Limb (tissue), 2 donors: ENCODE measurements at regions not wholly inside any gene's neighbourhood (a gene's known extent, or its start where the extent isn't known, plus 50 kb on each side); places are given as distances from the start of the nearest gene placed in this dataset.
"Not testable (repeated sequence)": the region's sequence is repeated elsewhere in the genome, so short reads cannot be mapped to it uniquely, and the experiment has no call there.

Experiments
- DNase-seq, 2 donors: peaks; one replicate each; pipeline ENCODE4 v3.0.0-alpha.2; 2016; ENCODE audit errors: extremely low spot score in 2 of 2

DNA sequence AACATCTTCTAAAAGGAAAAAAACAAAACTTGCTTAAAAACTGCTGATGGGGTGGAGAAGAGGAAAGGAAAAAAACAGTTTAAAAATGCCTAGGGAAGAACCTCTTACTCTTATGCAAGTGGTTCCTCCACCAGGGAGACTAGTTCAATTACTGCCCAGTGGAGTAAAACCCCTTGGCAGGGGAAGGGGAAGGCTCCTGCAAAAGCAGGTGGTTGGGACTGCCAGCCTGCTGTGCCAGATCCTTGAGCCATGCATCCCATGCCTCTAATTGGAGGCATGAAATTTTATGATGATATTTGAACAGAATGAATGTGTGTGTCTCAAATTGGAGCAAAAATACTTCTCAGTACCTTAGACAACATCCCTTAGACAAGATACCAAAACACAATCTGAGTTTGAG, 118.8 kb downstream of the FSCB start:
- DNase-seq = no peak

DNA sequence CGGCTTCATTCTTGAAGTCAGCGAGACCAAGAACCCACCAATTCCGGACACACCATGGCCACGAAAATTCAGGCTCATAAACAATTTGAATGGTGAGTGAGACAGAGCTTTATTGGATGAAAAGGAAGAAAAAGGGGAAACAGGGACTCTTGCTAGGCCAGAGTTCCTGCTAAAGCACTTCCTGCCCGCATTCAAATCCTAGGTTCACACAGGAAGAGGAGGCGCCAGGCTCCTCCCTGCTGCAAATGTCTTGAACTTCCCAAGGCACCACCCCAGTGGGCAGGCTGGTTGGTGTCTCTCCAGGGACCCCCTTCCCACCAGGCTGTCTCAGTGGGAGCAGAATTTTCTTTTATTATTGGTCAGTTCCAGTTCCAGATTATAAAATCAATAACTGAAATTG, 121.2 kb downstream of the FSCB start:
- no peak for DNase-seq

DNA sequence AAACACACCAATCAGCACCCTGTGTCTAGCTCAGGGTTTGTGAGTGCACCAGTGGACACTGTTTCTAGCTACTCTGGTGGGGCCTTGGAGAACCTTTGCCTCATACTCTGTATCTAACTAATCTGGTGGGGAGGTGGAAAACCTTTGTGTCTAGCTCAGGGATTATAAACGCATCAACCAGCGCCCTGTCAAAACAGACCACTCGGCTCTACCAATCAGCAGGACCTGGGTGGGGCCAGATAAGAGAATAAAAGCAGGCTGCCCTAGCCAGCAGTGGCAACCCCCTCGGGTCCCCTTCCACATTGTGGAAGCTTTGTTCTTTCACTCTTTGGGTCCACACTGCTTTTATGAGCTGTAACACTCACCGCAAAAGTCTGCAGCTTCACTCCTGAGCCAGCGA, 121.8 kb downstream of the FSCB start:
- DNase-seq = not testable (repeated sequence)

DNA sequence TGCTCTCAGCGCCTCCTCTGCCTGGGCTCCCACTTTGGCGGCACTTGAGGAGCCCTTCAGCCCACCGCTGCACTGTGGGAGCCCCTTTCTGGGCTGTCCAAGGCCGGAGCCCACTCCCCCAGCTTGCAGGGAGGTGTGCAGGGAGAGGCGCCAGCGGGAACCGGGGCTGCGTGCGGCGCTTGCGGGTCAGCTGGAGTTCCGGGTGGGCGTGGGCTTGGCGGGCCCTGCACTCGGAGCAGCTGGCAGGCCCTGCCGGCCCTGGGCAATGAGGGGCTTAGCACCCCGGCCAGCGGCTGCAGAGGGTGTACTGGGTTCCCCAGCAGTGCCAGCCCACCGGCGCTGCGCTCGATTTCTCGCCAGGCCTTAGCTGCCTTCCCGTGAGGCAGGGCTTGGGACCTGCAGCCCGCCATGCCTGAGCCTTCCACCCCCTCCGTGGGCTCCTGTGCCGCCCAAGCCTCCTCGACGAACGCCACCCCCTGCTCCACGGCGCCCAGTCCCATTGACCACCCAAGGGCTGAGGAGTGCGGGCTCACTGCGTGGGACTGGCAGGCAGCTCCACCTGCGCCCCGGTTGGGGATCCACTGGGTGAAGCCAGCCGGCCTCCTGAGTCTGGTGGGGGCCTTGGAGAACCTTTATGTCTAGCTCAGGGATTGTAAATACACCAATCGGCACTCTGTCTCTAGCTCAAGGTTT, 122.3 kb downstream of the FSCB start:
- not testable (repeated sequence) for DNase-seq

DNA sequence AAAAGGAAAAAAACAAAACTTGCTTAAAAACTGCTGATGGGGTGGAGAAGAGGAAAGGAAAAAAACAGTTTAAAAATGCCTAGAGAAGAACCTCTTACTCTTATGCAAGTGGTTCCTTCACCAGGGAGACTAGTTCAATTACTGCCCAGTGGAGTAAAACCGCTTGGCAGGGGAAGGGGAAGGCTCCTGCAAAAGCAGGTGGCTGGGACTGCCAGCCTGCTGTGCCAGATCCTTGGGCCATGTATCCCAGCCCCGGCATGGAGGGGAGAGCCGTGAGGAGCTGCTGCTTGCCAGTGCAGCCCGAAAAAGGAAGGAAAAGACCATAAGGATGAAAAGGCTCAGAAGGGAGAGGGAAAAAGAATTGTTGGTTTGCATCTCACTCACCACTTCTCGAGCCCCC, 123.0 kb downstream of the FSCB start:
- no peak for DNase-seq

DNA sequence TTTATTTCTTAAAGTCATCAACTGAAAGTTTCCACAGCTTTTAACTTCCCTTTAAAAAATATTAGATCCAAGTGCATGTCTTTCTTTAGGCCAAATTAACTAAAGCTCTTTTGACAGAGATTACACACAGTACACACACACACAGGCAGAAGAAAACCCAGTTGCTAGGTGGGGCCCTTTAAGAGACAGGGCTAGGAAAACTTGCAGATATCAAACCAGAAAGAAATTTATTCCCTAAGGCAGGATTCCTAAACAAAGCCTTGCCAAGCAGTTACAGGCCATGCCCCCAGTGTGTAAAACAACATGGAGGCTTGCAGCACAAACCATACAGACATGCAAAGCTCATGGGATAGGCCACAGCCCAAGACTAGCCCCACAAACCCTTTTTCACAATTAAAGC, 123.4 kb downstream of the FSCB start:
- no peak for DNase-seq

DNA sequence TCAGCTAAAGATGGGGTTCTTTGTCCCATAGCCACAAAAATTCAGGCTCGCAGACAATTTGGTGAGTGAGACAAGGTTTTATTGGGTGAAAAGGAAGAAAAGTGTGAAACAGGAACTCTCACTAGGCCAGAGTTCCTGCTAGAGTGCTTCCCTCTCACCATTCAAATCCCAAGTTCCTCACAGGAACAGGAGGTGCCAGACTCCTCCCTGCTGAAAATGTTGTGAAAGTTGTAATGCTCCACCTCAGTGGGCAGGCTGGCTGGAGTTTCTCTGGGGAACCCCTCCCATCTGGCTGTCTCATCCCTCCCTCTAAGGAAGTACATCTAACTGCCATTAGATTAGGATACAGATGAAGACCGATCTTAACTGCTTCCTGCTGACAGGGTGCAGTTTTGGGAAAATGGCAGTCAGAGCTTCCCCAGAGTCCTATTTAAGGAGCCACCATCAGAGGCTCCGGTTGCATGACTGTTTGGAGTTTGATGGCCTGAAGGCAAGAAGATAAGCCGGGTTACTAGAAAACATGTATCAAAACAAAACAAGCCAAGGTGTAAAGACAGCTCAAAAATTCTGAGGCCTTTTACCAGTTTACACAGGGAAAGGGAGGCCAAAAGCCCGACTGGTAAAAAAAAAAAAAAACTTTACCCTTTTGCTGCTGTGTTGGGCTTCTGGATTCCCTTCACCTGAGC, 127.6 kb downstream of the FSCB start:
- DNase-seq = no peak

DNA sequence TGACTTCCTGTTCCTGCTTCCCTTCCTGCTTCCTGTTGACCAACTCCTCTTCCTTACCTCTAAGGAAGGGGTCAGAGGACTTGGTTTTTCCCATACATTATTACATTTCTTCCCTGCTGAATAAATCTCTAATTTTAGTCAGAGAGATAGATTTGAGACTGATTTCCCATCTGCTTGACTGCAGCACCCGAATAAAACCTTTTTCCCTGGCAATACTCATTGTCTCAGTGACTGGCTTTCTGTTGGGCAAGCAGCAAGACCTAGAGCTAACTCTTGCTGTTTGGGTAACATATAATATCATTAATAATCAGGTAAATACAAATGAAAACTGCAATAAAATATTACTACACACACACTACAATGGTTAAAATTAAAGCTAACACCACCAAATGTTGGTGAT, 132.2 kb downstream of the FSCB start:
- DNase-seq = no peak

DNA sequence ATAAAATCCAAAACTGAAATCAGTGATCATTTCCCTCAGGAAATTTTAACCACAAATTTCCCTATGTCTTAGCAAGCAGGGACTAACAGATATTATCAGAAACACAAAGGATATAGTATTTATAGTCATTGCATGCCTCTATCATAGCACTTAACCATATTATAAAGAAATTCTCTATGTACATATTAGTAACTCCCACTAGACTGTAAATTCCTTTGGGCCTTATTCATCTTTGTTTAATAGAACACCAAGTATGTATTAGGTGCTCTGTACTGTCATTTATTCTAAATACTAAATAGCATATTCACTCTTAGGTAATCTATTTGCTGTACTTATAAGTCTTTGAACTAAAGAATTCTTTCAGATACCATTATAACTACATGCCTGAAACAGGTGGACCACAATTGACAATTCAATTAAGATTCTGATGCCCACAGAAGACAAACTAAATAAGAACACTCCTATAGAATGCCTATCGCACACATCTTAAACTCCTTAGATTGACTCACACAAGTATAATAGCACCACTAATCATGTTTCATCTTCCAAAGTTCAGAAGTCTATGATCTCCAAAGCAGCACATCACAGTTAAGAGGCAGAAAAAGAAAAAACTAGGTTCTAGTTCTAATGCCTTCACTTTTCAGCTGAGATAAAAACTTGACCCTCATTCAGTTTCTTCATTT, 134.1 kb downstream of the FSCB start:
- DNase-seq = no peak

DNA sequence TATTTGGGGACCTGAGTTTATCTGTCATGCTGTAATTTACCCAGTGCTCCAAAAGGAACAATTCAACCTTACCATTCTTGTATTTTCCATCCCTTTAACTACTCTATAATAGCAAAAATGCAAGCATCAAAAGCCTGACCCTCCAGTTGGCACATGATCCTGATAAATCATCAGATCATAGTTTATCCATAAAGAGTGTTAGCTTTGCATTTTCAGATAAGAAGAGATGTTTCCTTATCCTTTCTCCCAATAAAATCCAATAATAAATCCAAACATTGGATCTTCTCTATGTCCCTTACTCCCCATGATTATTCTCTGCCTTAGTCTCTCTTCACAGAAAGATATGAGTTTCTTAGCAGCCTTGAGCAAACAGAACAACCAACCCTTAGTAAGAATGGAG, 134.9 kb downstream of the FSCB start:
- DNase-seq = no peak

DNA sequence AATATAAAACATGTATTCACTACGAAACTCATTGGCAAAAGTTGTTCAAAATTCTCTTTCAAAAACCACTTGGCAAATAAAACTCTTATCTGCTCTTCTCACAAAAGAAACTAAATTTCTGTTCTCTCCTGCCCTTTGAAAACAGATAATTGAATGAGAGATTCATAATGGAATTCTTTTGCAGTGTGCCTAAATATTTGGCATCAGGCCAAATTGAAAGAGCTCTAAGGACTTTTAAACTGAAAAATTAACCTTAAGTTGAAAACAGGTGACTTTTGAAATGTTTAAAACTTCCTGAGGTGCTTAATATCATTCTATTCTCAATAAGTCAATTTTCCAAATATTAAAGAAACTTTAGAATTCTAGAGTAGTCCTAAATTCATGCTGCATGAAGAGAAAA, 136.4 kb downstream of the FSCB start:
- DNase-seq = no peak

DNA sequence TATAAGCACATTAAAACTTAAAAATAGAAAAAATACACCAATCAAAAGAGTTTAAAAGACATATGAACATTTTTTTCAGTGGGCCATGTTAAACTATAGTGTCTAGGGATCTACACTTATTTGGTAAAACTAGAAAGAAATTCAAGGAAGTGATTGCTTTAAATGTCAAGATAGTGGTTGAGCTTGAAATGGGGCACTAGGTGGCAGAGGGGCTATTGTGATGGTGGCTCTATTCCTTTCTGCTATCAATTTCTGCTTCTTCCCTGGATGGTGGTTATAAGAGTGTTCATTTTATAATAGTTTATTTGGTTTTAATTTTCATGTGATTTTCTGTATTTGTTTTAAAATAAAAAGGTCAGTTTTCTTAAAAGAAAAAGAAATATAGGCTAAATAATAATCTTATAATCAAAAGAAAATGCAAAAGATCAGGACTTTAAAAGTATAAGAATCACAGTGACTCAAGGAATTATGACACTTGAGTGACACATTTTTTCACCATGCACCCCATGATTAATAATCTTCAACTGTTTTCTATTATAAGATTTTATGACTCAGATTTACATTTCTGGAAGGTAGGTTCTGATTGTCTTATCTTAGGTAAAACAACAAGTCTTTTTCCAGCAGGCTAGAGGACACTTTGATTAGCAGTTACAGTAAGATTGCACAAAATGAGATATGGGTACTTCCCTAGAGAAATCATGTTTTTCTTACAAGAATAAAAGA, 137.5 kb downstream of the FSCB start:
- DNase-seq = no peak

DNA sequence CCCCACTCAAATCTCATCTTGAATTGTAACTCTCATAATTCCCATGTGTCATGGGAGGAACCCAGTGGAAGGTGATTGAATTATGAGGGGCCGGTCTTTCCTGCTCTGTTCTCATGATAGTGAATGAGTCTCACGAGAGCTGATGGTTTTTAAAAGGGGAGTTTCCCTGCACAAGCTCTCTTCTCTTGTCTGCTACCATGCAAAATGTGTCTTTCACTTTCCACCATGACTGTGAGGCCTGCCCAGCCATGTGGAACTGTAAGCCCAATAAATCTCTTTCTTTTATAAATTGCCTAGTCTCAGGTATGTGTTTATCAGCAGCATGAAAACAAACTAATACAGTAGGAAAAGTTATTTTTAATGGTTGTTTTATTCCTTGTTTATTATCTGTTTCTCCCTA, 146.0 kb downstream of the FSCB start:
- no peak for DNase-seq

DNA sequence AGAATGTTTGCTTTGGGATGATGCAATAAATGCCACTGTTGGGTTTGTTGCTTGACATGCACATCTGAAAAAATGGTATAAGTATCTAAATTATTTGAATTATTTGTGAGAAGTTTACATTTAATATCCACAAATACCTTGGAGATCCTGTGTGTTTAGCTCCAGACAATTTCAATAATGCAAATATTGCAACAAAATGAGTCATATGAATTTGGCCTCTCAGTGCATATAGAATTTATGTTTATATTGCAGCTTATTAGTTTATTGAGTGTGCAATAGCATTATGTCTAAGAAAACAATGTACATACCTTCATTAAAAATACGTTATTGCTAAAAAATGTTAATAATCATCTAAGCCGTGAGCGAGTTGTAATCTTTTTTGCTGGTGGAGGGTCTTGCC, 153.3 kb downstream of the FSCB start:
- no peak for DNase-seq

DNA sequence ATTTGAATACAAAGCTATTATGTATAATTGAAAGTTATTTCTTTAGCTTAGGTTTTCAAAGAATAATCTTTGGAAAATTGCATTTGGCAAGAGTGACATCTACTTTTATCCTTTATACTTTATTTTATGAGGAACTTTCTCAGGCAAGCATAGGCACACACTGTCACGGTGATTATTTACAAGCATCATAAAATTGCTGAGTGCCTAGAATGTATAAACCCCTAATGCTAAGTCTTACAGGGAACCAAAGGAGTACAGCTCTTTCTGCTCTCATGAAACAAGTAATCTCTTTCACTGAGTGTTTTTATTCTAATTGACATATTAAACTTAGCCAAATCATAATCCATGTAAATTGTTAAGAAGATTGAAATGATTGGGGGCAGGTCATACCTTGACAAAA, 154.9 kb downstream of the FSCB start:
- DNase-seq = no peak

DNA sequence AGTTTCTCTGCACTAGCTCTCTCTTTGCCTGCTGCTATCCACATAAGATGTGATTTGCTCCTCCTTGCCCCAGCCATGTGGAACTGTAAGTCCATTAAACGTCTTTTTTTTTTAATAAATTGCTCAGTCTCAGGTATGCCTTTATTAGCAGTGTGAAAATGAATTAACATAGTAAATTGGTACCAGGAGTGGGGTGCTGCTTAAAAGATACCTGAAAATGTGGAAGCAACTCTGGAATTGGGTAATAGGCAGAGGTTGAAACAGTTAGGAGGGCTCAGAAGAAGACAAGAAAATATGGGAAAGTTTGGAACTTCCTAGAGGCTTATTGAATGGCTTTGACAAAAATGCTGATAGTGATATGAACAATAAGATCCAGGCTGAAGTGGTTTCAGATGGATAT, 159.8 kb downstream of the FSCB start:
- DNase-seq = no peak

DNA sequence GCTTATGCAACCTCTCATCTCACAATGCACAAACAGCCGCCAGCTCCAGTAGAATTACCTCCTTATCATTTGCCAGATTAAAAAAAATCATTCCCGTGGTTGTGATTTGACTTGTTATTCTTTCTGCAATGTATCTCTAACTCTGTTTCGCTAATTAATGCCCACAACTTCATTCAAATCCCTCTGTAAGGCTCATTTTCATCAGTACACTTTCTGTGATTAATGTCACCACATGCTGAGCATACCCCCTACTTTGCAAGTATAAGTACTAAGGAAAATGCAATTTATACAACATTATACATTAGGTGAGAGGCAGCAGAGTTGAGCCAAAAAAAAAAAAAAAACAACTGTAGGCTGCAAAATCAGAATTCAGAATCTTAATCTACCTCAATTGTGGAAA, 166.0 kb downstream of the FSCB start:
- no peak for DNase-seq

DNA sequence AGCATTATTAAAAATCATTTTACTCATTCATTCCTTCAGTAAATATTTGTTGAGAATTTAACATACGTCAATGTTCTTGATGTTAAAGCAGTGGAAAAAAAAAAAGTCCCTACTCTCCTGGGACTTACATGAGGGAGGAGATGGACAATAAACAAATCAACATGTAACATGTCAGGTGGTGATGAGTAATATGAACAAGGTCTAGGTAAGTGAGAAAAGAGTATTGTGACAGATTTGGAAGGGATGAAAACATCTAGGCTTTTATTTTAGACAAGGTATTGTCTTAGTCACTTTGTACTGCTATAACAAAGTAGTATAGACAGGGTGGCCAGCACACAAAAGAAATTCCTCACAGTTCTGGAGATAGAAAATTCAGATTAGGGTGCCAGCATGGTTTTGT, 167.2 kb downstream of the FSCB start:
- DNase-seq = no peak

DNA sequence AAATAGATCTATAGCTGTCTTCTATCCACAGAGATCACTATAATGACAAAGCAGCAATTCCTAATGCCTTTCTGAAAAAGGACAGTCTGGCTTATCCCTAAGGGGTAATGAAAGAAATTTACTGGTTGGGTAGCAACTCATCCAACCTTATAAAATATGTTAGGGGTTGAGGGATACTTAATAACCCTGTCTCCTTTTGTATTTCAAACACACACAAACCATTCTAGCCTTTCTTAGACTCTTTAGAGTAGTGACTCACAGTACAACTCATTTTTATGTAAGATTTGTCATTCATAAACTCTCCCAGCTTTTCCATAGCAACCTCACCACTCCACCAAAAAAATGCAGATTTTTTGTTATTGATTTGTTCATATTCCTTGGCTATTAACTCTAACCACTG, 167.9 kb downstream of the FSCB start:
- no peak for DNase-seq

DNA sequence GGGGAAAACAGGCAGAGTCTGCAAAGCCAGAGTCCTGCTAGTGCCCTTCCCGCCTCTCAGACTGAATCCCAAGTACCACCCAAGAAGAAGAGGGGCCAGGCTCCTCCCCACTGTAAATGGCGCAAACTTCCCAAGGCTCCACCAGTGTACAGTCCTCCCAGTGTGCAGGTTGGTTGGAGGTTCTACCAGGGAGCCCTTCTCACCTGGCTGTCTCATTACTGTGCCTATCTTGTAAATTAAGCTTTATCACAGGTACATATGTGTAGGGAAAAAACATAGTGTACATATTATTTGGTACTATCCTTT, 189.7 kb downstream of the FSCB start:
- no peak for DNase-seq

DNA sequence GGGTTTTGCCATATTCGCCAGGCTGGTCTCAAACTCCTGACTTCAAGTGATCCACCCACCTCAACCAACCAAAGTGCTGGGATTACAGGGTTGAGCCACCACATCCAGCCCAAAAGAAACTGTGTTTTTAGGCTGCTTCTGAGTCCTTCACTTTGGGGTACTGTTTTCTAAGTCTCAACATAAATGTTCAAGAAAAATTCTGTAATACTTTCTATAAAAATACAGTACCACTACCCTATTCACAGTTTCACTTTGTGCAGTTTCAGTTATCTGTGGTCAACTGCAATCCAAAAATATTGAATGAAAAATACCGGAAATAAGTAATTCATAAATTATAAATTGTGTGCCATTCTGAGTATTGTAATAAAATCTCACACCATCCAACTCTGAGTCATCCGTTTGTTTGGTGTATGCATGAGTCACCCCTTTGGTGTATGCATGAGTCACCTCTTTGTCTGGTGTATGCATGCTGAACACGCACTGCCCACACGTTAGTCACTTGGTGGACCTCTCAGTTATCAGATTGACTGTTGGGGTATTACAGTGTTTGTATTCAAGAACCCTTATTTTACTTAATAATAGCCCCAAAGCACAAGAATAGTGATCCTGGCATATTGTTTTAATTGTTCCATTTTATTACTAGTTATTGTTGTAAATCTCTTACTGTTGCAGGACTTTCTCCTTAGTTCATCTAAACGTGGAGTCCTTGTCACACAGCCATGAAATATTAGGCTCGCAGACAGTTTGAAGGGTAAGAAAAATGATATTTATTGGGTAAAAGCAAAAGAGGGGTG, 190.2 kb downstream of the FSCB start:
- no peak for DNase-seq

DNA sequence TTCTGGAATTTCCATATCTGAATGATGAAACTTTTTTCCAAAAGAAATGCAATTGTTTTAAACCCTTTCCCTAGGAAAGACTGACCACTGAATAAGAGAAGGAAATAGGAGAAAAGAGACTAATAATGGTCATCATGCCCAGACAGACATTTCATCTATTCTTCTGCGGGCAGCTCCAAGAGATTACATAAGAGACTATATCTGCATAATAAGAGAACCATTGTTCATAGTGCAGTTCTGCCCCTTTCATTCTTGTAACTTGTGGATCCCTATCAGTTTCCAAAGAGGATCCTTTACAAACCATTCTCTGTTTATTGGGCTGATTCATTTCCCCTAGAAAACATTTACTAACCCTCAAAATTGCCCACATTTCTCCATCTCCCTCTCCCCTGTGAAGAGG, 197.8 kb downstream of the FSCB start:
- DNase-seq = no peak
